Prostate gland (tissue), 2 donors: ENCODE measurements at regions not wholly inside any gene's neighbourhood (a gene's known extent, or its start where the extent isn't known, plus 50 kb on each side); places are given as distances from the start of the nearest gene placed in this dataset.

Experiments used
- CTCF ChIP-seq, 4 experiments: fragments of 200-600 bp in 2 of 4; fragments of 450-650 bp in 2 of 4; sonication (generic) in 2 of 4; IDR thresholded peaks; 1 replicate in 3 of 4; 2 replicates in 1 of 4; pipeline ENCODE4 v1.5.1; 2016 to 2019; ENCODE audit warnings: antibody characterized with exemption in 4 of 4, mild to moderate bottlenecking in 2 of 4, moderate library complexity in 2 of 4
- POLR2A ChIP-seq: fragments of 450-650 bp; IDR thresholded peaks from one replicate; pipeline ENCODE4 v1.6.1; 2016; ENCODE audit warnings: antibody characterized with exemption, mild to moderate bottlenecking

- no peak for TF ChIP-seq CTCF (IDR thresholded peaks at IDR 0.05)
- TF ChIP-seq POLR2A = no peak
These were observed 686.9 kb downstream of the NXPH1 start for GRCh38 chr7:9120331-9120730.
